Midbrain (tissue), 1 donor: ENCODE measurements at regions not wholly inside any gene's neighbourhood (a gene's known extent, or its start where the extent isn't known, plus 50 kb on each side); places are given as distances from the start of the nearest gene placed in this dataset.

ENCODE experiments used
- DNase-seq: peaks from one replicate; lab custom pipeline; 2025; lab: John Stamatoyannopoulos, UW

- no peak for DNase-seq
Observed at GRCh38 chr10:130902471-130902870, 409.1 kb downstream of the TCERG1L start.

- DNase-seq: no peak
Observed at GRCh38 chr10:130902929-130903328, 408.6 kb downstream of the TCERG1L start.

- DNase-seq: no peak
Observed at GRCh38 chr10:130904676-130905075, 406.8 kb downstream of the TCERG1L start.

DNA sequence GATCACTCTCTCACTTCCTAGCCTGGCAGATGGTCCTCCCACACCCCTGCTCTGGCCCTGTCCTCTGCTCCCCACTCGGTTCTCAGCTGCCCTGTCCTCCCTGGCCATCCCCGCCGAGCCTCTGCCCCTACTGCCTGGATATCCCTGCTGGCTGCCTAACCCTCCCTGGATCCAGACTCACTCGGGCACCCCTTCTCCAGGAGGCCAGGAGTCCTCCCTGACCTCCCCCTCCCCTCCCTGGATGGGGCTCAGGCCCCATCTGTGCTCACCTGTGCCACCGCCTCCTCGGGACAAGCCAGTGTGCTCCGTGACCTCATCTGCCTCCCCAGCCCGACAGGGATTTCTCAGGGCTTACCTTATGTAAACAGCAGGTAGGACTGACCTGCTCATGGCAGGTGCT is 406.1 kb downstream of the TCERG1L start:
- DNase-seq: no peak

- no peak for DNase-seq
Observed at GRCh38 chr10:130905921-130906320, 405.6 kb downstream of the TCERG1L start.

- no peak for DNase-seq
Observed at GRCh38 chr10:130910848-130911247, 400.7 kb downstream of the TCERG1L start.

DNA sequence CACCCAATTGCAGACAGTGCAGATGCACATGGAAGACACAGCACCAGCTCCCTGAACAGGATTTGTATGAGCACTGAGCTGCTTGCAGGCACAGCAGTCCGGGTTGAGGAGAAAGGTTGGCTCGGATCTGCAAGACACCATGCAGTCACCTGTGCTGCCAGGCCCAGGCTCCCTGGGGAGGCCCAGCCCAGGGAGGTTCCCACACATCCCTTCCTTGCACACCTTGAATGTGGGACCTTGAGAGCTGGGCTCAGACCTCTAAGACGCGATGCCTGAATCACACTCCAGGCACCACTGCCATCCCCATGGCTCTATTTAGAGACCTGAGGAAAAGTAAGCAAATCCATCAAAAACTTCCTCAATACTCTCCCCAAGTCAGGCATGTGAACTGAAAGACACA is 397.7 kb downstream of the TCERG1L start:
- DNase-seq: no peak

- no peak for DNase-seq
Observed at GRCh38 chr10:130914367-130914766, 397.2 kb downstream of the TCERG1L start.

GRCh38 chr10:130915065-130915464 is 396.5 kb downstream of the TCERG1L start:
- DNase-seq: no peak

DNA sequence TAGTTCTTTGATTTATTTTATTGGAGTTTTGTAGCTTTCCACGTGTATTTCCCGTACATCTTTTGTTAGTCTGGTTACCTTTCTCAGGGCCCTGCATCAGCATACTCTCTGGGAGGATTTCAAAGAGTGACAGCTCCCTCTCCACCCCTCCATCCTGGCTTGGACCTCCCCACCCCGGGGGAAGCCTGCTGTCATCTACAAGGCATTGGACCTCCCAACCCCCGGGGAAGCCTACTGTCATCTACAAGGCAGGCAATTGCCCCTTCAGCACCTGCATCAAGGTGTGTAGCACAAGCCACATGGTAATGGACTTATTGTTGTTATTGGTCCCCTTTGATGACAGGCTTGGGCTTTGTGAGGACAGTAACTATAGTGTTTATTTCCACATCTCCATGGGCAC is 390.1 kb downstream of the TCERG1L start:
- no peak for DNase-seq

GRCh38 chr10:130921911-130922440 is 389.5 kb downstream of the TCERG1L start:
- DNase-seq: no peak

DNA sequence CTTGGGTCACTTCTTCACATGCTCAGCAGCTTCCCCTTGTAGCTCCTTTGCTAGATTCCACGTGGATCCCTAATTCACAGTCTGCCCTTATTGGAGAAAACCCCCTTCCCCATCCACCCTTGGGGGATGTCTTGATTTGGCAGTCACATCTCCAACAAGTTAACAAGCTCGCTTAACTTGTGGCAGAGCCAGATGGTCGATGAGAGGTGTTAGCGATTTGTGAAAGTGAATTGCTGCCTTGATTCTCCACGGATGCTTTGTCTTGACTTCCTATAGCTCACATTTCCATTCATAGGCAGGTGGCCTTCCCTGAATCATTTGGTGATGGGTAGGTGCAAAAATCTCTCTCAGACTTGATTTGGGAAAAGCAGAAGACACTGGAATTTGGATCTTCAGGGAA is 387.9 kb downstream of the TCERG1L start:
- no peak for DNase-seq

DNA sequence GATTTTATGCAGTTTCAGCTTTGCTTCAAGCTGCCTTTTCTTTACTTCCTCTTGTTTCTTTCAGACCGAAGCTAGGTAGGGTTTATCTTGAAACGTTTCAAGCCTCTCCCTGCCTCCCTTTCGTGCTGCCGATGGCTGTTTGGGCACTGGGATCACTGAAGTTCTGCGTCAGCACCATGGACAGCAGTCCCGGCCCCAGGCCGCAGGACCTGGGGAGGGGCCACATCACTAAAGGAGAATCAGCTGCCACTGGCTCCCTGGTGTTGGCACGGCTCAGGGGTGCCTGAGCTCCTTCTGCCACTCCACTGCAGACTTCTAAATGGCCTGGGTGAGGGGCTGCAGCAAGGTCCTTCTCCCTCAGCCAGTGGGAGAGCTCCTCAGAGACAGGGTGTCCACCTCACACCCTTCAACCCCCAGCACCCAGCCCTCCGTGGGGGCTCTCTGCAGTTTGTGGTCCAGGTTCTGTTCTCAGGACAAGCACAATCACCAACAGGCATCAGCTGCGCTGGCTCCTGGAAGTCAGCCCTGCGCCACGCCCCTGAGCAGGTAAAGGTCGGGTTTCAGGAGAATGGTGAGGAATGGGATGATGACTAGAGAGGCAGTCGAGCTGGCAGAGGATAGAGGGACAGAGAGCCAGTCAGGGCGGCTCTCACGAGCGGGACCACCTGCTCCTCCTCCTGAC is 387.2 kb downstream of the TCERG1L start:
- DNase-seq: no peak

- no peak for DNase-seq
Observed at GRCh38 chr10:130926442-130926841, 385.1 kb downstream of the TCERG1L start.

DNA sequence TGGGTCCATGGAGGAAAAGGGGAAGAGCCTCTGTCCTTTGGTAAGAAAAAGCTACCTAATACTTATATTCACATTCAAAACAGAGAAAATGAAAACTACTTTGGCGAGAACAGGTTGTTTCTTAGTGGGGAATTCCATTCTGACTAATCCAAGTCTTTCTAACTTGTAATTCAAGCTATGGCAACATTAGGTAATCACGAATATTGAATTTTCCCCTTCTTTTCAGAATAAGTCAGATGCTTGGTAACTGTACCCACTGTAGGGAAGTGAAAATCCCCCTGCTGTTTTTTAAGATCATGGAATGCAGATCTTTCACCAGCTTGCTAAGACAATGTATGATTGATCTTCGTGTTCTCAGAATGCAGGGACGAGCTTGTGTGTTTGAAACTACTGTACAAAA is 384.4 kb downstream of the TCERG1L start:
- DNase-seq: no peak

- no peak for DNase-seq
Observed at GRCh38 chr10:130928306-130928705, 383.2 kb downstream of the TCERG1L start.

DNA sequence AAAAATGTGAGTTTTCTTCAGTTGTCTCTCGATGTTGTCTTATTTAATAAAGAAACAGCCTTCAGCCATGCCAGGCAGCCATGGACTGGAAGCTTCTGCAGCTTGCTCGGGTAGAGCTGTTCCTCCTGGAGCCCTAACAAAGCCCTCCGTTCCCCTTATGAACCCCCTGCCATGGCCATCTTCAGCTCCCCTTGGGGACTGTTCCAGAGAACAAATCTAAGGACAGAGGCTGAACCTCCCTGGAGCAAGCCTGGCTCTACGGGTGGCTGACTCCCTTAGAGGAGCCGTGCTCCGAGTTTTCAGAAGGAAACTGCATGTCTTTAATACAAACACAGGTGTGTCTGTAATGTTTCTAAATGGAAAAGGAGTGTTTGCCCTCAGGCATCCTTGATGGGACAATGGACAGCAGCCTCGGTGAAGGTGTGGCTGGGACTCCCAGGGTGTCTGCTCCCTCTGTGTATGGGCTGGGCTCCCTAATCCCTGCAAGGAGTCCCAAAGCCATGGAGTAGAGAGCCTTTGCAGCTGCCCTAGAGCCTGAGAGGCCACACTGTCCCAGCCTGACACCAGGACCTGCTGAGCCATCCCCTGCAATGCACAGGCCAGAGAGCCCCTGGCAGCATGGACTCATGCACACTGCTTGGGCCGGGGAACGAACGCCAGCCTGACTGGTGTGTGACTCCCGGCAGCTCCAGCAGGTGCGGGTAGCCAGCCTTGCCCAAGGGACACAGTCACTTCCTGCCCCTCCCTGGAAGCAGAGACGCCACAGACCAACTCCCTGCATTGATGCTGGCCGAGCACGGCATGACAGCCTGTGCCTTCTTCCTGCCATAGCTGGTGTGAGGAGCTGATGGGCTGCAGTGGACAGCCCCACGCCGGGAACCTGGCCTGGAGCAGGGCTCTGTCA is 381.8 kb downstream of the TCERG1L start:
- no peak for DNase-seq

- no peak for DNase-seq
Observed at GRCh38 chr10:130930821-130931220, 380.7 kb downstream of the TCERG1L start.

DNA sequence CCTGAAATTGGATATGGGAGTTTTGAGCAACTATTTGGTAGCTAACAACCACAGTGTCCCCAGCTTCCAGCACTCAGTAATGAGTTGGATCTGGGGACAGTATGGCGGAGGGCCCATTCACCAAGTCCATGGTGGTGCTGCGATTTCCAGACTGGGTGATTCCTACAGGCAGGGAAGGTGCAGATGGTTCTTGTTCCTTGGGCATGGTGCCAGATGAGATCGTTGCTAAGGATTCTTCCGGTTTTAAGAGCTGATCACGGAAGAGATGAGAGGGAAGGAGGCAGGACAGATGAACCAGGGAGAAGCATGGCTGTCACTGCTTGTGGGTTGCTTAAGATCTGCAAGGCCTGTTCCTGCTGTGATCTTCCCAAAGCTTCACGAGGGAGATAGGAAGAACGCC is 380.3 kb downstream of the TCERG1L start:
- no peak for DNase-seq

DNA sequence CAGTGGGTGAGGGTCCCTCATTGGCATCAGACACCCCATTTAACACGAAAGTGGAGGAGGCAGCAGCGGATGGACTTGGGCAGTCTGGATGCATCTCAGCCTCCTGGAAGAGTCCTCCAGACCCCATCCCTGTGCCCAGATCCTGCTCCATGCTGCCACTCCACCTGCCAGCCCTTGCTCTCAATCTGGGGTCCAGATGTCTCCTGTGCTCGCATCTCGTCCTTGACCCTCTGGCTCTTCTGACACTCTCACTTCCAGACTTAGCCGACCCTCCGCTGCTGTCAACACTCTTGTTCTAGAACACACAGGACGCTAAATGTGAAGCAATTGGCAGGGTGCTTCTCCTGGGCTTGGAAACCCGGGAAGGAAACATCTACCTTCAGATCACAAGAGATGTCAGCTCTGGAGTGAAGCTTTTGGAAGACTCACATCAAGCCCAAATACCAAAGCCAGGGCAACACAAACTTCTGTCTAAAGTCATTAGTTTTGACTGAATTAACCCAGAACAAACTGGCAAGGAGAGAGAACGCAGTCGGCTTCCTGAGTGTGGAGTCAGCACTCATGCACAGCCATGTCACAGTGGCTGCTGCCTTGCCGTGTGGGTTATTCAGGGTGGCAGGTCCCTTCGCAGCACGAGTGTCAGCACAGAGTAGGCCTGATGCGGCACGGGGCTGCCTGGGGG is 379.1 kb downstream of the TCERG1L start:
- DNase-seq: no peak

DNA sequence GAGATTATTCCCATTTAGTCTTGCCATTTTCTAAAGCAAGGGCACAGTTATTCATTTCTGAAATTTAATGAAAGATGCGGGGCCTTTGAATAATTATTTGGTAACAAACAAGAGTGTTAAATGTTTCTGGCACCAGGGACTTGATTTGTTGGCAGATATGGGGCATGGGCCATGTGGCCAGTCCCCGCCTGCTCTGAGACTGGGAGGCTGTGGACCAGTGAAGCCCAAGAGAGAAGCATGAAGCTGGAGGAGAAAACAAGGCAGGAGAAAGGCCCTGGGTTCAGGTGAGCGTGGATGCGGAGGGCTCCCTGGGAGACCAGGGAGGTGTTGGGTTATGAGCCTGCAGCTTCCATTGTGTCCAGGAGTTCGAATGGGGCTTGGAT is 378.5 kb downstream of the TCERG1L start:
- no peak for DNase-seq

- no peak for DNase-seq
Observed at GRCh38 chr10:130934293-130935127, 377.0 kb downstream of the TCERG1L start.
